AG04450 (cell line): ENCODE measurements at regions not wholly inside any gene's neighbourhood (a gene's known extent, or its start where the extent isn't known, plus 50 kb on each side); places are given as distances from the start of the nearest gene placed in this dataset.

ENCODE experiments used
- CTCF ChIA-PET: fragments of 300-600, 350-600 bp; formaldehyde crosslinking; extraction: SDS; loops from one replicate; lab custom pipeline; 2022; ENCODE audit warnings: antibody characterized with exemption, inconsistent platforms; lab: Charles Lee
- POLR2A ChIA-PET: fragments of 350-600 bp; formaldehyde crosslinking; extraction: SDS; loops from one replicate; lab custom pipeline; 2021; ENCODE audit warnings: antibody characterized with exemption, inconsistent platforms; lab: Yijun Ruan, JAX
- DNase-seq: peaks from one replicate; pipeline ENCODE4 v3.0.0-alpha.2; 2011; ENCODE audit warnings: low read depth, low spot score
- H3K27ac ChIP-seq: one replicate; pipeline ENCODE4 v1.5.1; 2012; ENCODE audit warnings: low read depth, low read length, control low read depth
- H3K27me3 ChIP-seq: one replicate; pipeline ENCODE4 v1.6.0; 2012; ENCODE audit warnings: low read length; ENCODE audit not compliant: control insufficient read depth, insufficient read depth
- H3K4me3 ChIP-seq: 2 replicates; pipeline ENCODE4 v1.5.1; 2011; ENCODE audit warnings: mild to moderate bottlenecking, low read depth, low read length, control low read depth
- H3K9me3 ChIP-seq: 2 replicates; pipeline ENCODE4 v1.5.1; 2012; ENCODE audit warnings: low read length; ENCODE audit not compliant: control insufficient read depth, insufficient read depth
- TF ChIP-seq, protein P1 (sequence below): IDR thresholded peaks from 2 replicates; pipeline ENCODE4 v1.5.1; 2011; ENCODE audit warnings: low read depth, low read length, control low read depth, inconsistent platforms

- DNase-seq, result no peak
- Histone ChIP-seq H3K27ac (no peak overlapping the region), H3K9me3 (peaks cover 10% of the 10 kb centered on the region), H3K4me3 (no peak overlapping the region), H3K27me3 (no peaks in the 10 kb centered on the region)
- POLR2A ChIA-PET, result no interaction called here
- CTCF ChIA-PET, result no interaction called here
- TF ChIP-seq, protein P1, sequence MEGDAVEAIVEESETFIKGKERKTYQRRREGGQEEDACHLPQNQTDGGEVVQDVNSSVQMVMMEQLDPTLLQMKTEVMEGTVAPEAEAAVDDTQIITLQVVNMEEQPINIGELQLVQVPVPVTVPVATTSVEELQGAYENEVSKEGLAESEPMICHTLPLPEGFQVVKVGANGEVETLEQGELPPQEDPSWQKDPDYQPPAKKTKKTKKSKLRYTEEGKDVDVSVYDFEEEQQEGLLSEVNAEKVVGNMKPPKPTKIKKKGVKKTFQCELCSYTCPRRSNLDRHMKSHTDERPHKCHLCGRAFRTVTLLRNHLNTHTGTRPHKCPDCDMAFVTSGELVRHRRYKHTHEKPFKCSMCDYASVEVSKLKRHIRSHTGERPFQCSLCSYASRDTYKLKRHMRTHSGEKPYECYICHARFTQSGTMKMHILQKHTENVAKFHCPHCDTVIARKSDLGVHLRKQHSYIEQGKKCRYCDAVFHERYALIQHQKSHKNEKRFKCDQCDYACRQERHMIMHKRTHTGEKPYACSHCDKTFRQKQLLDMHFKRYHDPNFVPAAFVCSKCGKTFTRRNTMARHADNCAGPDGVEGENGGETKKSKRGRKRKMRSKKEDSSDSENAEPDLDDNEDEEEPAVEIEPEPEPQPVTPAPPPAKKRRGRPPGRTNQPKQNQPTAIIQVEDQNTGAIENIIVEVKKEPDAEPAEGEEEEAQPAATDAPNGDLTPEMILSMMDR, result no peak
These were observed 649.3 kb upstream of the SOX11 start for GRCh38 chr2:5042666-5043440.

GRCh38 chr2:5051300-5051699 lies 640.9 kb upstream of the SOX11 start:
- no peak overlapping the region for H3K27ac ChIP-seq
- no peak overlapping the region for H3K4me3 ChIP-seq
- no peaks in the 10 kb centered on the region for H3K27me3 ChIP-seq
- ChIA-PET CTCF (no interaction called here), POLR2A (no interaction called here)
- no peak for DNase-seq
- TF ChIP-seq, protein P1, result no peak
- peaks cover 5% of the 10 kb centered on the region; the same call in 1 of the 2 replicates for H3K9me3 ChIP-seq

GRCh38 chr2:5052905-5053304 lies 639.3 kb upstream of the SOX11 start:
- TF ChIP-seq, protein P1, result no peak
- no peak for DNase-seq
- no peak overlapping the region for H3K27ac ChIP-seq
- H3K4me3 ChIP-seq, result no peak overlapping the region
- peaks cover 5% of the 10 kb centered on the region; the same call in 1 of the 2 replicates for H3K9me3 ChIP-seq
- ChIA-PET CTCF (no interaction called here), POLR2A (no interaction called here)
- no peaks in the 10 kb centered on the region for H3K27me3 ChIP-seq

DNA sequence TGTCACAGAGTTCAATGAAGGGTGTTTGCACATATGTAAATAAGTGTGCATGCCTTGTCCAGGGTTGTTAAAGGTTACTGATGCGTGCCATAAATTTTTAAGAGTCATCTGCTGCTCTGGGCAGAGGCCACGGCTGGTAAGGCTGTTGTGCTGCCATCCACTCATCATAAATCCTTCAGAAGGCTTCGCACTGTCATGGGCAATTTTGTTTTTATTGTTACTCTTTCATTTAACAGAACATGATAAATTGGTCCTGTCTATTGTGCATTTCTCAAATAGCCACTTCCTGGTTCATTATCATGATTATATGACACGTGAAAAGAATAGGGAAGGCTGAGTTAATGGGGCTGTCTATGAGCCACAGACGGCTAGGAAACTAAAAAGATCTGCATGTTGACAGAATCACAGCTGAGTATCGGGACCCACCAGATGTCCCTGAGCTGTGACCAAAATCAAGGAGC lies 634.3 kb upstream of the SOX11 start:
- ChIA-PET POLR2A (no interaction called here), CTCF (no interaction called here)
- Histone ChIP-seq H3K27ac (no peak overlapping the region), H3K27me3 (no peaks in the 10 kb centered on the region), H3K9me3 (peaks cover 2% of the 10 kb centered on the region; the same call in 1 of the 2 replicates), H3K4me3 (no peak overlapping the region)
- TF ChIP-seq, protein P1, result no peak
- DNase-seq, result no peak

DNA sequence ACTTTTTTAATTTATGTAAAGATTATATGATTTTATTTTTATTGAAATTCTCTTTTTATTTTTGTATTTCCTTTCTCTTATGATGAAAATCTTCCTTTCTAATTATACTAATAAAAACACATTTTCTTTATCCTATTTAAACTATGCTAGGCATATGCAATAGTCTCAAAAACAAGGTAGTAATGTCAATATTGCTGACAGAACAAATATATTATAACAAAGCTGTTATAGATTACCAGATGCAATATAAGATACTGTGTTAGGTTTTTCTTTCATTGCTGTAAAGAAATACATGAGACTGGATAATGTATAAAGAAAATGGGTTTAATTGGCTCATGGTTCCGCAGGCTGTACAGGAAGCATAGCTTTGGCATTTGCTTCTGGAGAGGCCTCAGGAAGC lies 631.2 kb upstream of the SOX11 start:
- ChIA-PET CTCF (no interaction called here), POLR2A (no interaction called here)
- Histone ChIP-seq H3K9me3 (peaks cover 2% of the 10 kb centered on the region; the same call in 1 of the 2 replicates), H3K27ac (no peak overlapping the region), H3K4me3 (no peak overlapping the region), H3K27me3 (no peaks in the 10 kb centered on the region)
- TF ChIP-seq, protein P1, result no peak
- DNase-seq, result no peak
